ENCODE measurements at regions not wholly inside any gene's neighbourhood (a gene's known extent, or its start where the extent isn't known, plus 50 kb on each side); places are given as distances from the start of the nearest gene placed in this dataset.

GRCh38 chr11:95566211-95566610, 223.4 kb downstream of the FAM76B start:
- no peak overlapping the region for H2AK9ac ChIP-seq (replicated peaks; ENCODE audit: low read depth, low read length, poor library complexity)
- no peak overlapping the region for H2BK120ac ChIP-seq (ENCODE audit: low read depth, low read length)
- peaks cover 2% of the 10 kb centered on the region for H3K9me3 ChIP-seq (ENCODE audit: control insufficient read depth, insufficient read depth, low read length)
- no peak overlapping the region for H3K9ac ChIP-seq (ENCODE audit: low read depth, low read length)
- H3K18ac ChIP-seq (ENCODE audit: low read depth, low read length), result no peak overlapping the region; the same call in 1 of the 2 replicates
- no peak overlapping the region for H3K14ac ChIP-seq (replicated peaks; ENCODE audit: low read depth, low read length)
- CTCF ChIA-PET, result no interaction called here
- no peaks in the 10 kb centered on the region for H3K36me3 ChIP-seq (ENCODE audit: control insufficient read depth, insufficient read depth, low read length)
- dilution Hi-C loops (cut with HindIII; ENCODE audit: low sequenced_read_pairs, unreplicated experiment), result no loop called here
- peaks cover 5% of the 10 kb centered on the region for H3K4me1 ChIP-seq (ENCODE audit: control insufficient read depth, insufficient read depth, low read length)
- no peaks in the 10 kb centered on the region; the same call in 1 of the 2 replicates for H3K27me3 ChIP-seq (ENCODE audit: control insufficient read depth, insufficient read depth, low read length)
- peaks cover 2% of the 10 kb centered on the region for H3K9me1 ChIP-seq (ENCODE audit: insufficient read depth, low read length)
- no peak for DNase-seq
- no peak overlapping the region for H3K23ac ChIP-seq (ENCODE audit: low read depth, low read length)
- no peak overlapping the region for H4K91ac ChIP-seq (ENCODE audit: insufficient read depth, low read depth, low read length)
- H2BK5ac ChIP-seq (ENCODE audit: low read depth, low read length, poor library complexity, severe bottlenecking), result no peak overlapping the region
- no peak overlapping the region for H3K4ac ChIP-seq (ENCODE audit: low read depth, low read length)
- H4K5ac ChIP-seq (ENCODE audit: low read depth, low read length), result no peak overlapping the region
- H3K56ac ChIP-seq (ENCODE audit: extremely low read depth, insufficient read depth, low read length), result no peak overlapping the region
- no peak overlapping the region for H2BK20ac ChIP-seq (ENCODE audit: low read depth, low read length)
- POLR2A ChIA-PET (ENCODE audit: unreplicated experiment), result no interaction called here
- H3K4me3 ChIP-seq (ENCODE audit: insufficient read depth, low read depth, low read length), result no peak overlapping the region
- H3K4me2 ChIP-seq (ENCODE audit: low read depth, low read length), result no peak overlapping the region
- no peaks in the 10 kb centered on the region for H4K20me1 ChIP-seq (ENCODE audit: insufficient read depth, low read length)
- ATAC-seq (ENCODE audit: low read depth), result no peak
- intact Hi-C loops (cut with micrococcal nuclease), result no loop called here
- BruUV-seq (replicated peaks), result no TSS peak
- no CpG with 5 or more reads among the region's 1 CpG for WGBS, 2 experiments (ENCODE audit: extremely low coverage in 2 of 2, insufficient read length in 1 of 2)
- H3K27ac ChIP-seq (ENCODE audit: insufficient read depth, low read length), result no peak overlapping the region
- no peak for TF ChIP-seq CEBPB (IDR thresholded peaks at IDR 0.05; ENCODE audit: low read depth, low read length)
- TF ChIP-seq, protein P1, sequence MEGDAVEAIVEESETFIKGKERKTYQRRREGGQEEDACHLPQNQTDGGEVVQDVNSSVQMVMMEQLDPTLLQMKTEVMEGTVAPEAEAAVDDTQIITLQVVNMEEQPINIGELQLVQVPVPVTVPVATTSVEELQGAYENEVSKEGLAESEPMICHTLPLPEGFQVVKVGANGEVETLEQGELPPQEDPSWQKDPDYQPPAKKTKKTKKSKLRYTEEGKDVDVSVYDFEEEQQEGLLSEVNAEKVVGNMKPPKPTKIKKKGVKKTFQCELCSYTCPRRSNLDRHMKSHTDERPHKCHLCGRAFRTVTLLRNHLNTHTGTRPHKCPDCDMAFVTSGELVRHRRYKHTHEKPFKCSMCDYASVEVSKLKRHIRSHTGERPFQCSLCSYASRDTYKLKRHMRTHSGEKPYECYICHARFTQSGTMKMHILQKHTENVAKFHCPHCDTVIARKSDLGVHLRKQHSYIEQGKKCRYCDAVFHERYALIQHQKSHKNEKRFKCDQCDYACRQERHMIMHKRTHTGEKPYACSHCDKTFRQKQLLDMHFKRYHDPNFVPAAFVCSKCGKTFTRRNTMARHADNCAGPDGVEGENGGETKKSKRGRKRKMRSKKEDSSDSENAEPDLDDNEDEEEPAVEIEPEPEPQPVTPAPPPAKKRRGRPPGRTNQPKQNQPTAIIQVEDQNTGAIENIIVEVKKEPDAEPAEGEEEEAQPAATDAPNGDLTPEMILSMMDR (conservative IDR thresholded peaks at IDR 0.05; ENCODE audit: low read depth, low read length), result no peak
- TF ChIP-seq ELK1 (IDR thresholded peaks at IDR 0.05; ENCODE audit: borderline replicate concordance, low read depth, low read length), result no peak
- no peak for TF ChIP-seq FOS (IDR thresholded peaks at IDR 0.05; ENCODE audit: low read depth, low read length)
- TF ChIP-seq POLR2A (IDR thresholded peaks at IDR 0.05; ENCODE audit: low read depth, low read length), result no peak
- TF ChIP-seq RFX5 (IDR thresholded peaks at IDR 0.05; ENCODE audit: low read depth, low read length), result no peak
- no peak for TF ChIP-seq RAD21 (IDR thresholded peaks at IDR 0.05; ENCODE audit: low read length)
- in situ Hi-C loops (cut with MboI; ENCODE audit: low sequenced_read_pairs), result no loop called here
- no peaks in the 10 kb centered on the region for H3K79me1 ChIP-seq (ENCODE audit: low read depth in 1 of 2, low read length in 2 of 2)
- no peak overlapping the region for H2AK5ac ChIP-seq (ENCODE audit: low read depth, low read length)
- H2AFZ ChIP-seq (replicated peaks; ENCODE audit: low read length, poor library complexity), result no peak overlapping the region
- no peak overlapping the region for H4K8ac ChIP-seq (ENCODE audit: low read depth in 2 of 2, low read length in 2 of 2)
- no peak overlapping the region for H2BK15ac ChIP-seq (ENCODE audit: low read depth, low read length)

Data from IMR-90 (cell line).